H1 (cell line): ENCODE measurements at regions not wholly inside any gene's neighbourhood (a gene's known extent, or its start where the extent isn't known, plus 50 kb on each side); places are given as distances from the start of the nearest gene placed in this dataset.

Experiments used
- CHD7 ChIP-seq: fragments of 300-600 bp; sonication (generic); IDR thresholded peaks from 2 replicates; pipeline ENCODE4 v1.7.1; 2012; ENCODE audit warnings: low read length, moderate library complexity, mild to moderate bottlenecking, inconsistent platforms; ENCODE audit not compliant: insufficient replicate concordance
- HDAC2 ChIP-seq, 2 experiments: fragments of 300-600 bp in 1 of 2; sonication (generic) in 1 of 2; IDR thresholded peaks; 2 replicates each; pipeline ENCODE4 v1.6.1; 2011 to 2012; ENCODE audit warnings: low read depth in 2 of 2, low read length in 2 of 2, mild to moderate bottlenecking in 2 of 2, moderate library complexity in 2 of 2, borderline replicate concordance in 1 of 2, inconsistent platforms in 1 of 2
- TAF7 ChIP-seq: optimal IDR thresholded peaks from 2 replicates; pipeline ENCODE3; 2011; ENCODE audit warnings: low read depth, mild to moderate bottlenecking, inconsistent platforms, low read length, moderate library complexity, borderline replicate concordance

- no peak for TF ChIP-seq CHD7
- TF ChIP-seq HDAC2 (IDR thresholded peaks at IDR 0.05; ENCODE audit: borderline replicate concordance in 1 of 2, low read depth in 2 of 2, low read length in 2 of 2): no peak
- no peak for TF ChIP-seq TAF7
Measured at GRCh38 chr4:159013692-159014091, 89.2 kb upstream of the RAPGEF2 start (continued).
